ENCODE measurements at regions not wholly inside any gene's neighbourhood (a gene's known extent, or its start where the extent isn't known, plus 50 kb on each side); places are given as distances from the start of the nearest gene placed in this dataset.

DNA sequence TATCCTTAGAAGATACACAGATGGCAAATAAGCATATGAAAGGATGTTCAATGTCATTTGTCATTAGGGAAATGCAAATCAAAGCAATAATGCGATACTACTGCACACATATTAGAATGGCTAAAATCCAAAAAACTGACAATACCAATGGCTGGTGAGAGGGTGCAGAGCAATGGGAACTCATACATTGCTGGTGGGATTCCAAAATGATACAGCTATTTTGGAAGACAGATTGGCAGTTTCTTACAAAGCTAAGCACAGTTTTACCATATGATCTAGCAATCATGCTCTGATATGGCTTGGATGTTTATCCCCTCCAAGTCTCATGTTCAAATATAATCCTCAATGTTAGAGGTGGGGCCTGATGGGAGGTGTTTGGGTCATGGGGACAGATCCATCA, 122.6 kb downstream of the KCTD15 start:
- ATAC-seq, result no peak
- Mint-ChIP-seq H3K27ac (no peak overlapping the region), H3K9me3 (no peaks in the 10 kb centered on the region), H3K36me3 (ENCODE audit: low read depth) (no peaks in the 10 kb centered on the region), H3K4me1 (peaks cover 1% of the 10 kb centered on the region; the same call in 2 of the 3 replicates), H3K27me3 (ENCODE audit: insufficient read depth, low read depth, poor library complexity) (no peaks in the 10 kb centered on the region), H3K4me3 (no peak overlapping the region)
- Histone ChIP-seq H3K27ac (ENCODE audit: low read depth) (no peak overlapping the region), H3K9me2 (ENCODE audit: insufficient read depth) (peaks cover 4% of the 10 kb centered on the region; the same call in 1 of the 2 replicates), H4K20me1 (replicated peaks; ENCODE audit: insufficient read depth) (no peaks in the 10 kb centered on the region), H3K4me3 (no peak overlapping the region), H2AFZ (no peak overlapping the region), H3F3A (replicated peaks; ENCODE audit: low read depth) (no peaks in the 10 kb centered on the region), H3K36me3 (ENCODE audit: insufficient read depth) (no peaks in the 10 kb centered on the region), H3K27me3 (ENCODE audit: insufficient read depth) (no peaks in the 10 kb centered on the region), H3K4me2 (no peak overlapping the region), H3K79me2 (replicated peaks; ENCODE audit: insufficient read depth) (no peaks in the 10 kb centered on the region), H3K4me1 (ENCODE audit: insufficient read depth) (no peaks in the 10 kb centered on the region)
- TF ChIP-seq CREB1 (CRISPR knock-in tag; IDR thresholded peaks at IDR 0.05; ENCODE audit: low read depth) (no peak), NANOG (IDR thresholded peaks at IDR 0.05; ENCODE audit: borderline replicate concordance) (no peak), EZH2phosphoT487 (IDR thresholded peaks at IDR 0.05; ENCODE audit: unreplicated experiment) (no peak)
- TF ChIP-seq, protein P1, sequence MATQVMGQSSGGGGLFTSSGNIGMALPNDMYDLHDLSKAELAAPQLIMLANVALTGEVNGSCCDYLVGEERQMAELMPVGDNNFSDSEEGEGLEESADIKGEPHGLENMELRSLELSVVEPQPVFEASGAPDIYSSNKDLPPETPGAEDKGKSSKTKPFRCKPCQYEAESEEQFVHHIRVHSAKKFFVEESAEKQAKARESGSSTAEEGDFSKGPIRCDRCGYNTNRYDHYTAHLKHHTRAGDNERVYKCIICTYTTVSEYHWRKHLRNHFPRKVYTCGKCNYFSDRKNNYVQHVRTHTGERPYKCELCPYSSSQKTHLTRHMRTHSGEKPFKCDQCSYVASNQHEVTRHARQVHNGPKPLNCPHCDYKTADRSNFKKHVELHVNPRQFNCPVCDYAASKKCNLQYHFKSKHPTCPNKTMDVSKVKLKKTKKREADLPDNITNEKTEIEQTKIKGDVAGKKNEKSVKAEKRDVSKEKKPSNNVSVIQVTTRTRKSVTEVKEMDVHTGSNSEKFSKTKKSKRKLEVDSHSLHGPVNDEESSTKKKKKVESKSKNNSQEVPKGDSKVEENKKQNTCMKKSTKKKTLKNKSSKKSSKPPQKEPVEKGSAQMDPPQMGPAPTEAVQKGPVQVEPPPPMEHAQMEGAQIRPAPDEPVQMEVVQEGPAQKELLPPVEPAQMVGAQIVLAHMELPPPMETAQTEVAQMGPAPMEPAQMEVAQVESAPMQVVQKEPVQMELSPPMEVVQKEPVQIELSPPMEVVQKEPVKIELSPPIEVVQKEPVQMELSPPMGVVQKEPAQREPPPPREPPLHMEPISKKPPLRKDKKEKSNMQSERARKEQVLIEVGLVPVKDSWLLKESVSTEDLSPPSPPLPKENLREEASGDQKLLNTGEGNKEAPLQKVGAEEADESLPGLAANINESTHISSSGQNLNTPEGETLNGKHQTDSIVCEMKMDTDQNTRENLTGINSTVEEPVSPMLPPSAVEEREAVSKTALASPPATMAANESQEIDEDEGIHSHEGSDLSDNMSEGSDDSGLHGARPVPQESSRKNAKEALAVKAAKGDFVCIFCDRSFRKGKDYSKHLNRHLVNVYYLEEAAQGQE (IDR thresholded peaks at IDR 0.05; ENCODE audit: unreplicated experiment), result no peak
- no peak for DNase-seq (ENCODE audit: low spot score)

DNA sequence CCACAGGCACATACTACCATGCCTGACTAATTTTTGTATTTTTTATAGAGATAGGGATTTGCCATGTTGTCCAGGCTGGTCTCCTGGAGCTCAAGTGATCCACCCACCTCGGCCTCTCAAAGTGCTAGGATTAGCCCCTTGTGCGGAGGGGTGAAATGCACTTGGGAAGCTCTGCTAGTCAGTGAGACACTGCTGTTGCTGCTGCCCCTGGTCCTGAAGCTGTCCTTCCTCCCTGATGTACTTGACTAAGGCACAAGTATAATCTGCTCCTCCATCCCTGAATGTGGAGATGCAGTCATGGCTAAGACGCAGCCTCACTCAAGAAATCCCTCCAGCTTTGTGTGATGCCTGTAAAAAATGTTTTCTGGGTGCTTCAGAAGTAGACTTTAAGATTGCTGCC, 124.5 kb downstream of the KCTD15 start:
- H3K27ac Mint-ChIP-seq, result no peak overlapping the region
- Histone ChIP-seq H3K9me2 (ENCODE audit: insufficient read depth) (peaks cover 4% of the 10 kb centered on the region; the same call in 1 of the 2 replicates), H3K4me2 (no peak overlapping the region), H4K20me1 (replicated peaks; ENCODE audit: insufficient read depth) (no peaks in the 10 kb centered on the region), H3K36me3 (ENCODE audit: insufficient read depth) (no peaks in the 10 kb centered on the region), H3K27me3 (ENCODE audit: insufficient read depth) (no peaks in the 10 kb centered on the region), H3F3A (replicated peaks; ENCODE audit: low read depth) (no peaks in the 10 kb centered on the region), H3K79me2 (replicated peaks; ENCODE audit: insufficient read depth) (no peaks in the 10 kb centered on the region), H2AFZ (no peak overlapping the region), H3K4me1 (ENCODE audit: insufficient read depth) (no peaks in the 10 kb centered on the region), H3K4me3 (no peak overlapping the region), H3K27ac (ENCODE audit: low read depth) (no peak overlapping the region)
- H3K4me3 Mint-ChIP-seq, result no peak overlapping the region
- H3K4me1 Mint-ChIP-seq, result no peaks in the 10 kb centered on the region
- no peak for TF ChIP-seq EZH2 (IDR thresholded peaks at IDR 0.05; ENCODE audit: low read depth, unreplicated experiment)
- TF ChIP-seq, protein P1 (IDR thresholded peaks at IDR 0.05; ENCODE audit: unreplicated experiment), result peak; percentile 49
- DNase-seq (ENCODE audit: low spot score), result peak; percentile 15
- no peaks in the 10 kb centered on the region for H3K9me3 Mint-ChIP-seq
- H3K27me3 Mint-ChIP-seq (ENCODE audit: insufficient read depth, low read depth, poor library complexity), result peaks cover 3% of the 10 kb centered on the region
- no peaks in the 10 kb centered on the region for H3K36me3 Mint-ChIP-seq (ENCODE audit: low read depth)
- ATAC-seq, result peak; percentile 58

All from GM23338 (cell line).